Astrocyte of the cerebellum (primary cell): ENCODE measurements at regions not wholly inside any gene's neighbourhood (a gene's known extent, or its start where the extent isn't known, plus 50 kb on each side); places are given as distances from the start of the nearest gene placed in this dataset.

ENCODE experiments used
- DNase-seq: peaks from one replicate; pipeline ENCODE4 v3.0.0-alpha.2; 2011; ENCODE audit warnings: low read depth
- H3K4me3 ChIP-seq: 2 replicates; pipeline ENCODE4 v1.5.1; 2011; ENCODE audit warnings: mild to moderate bottlenecking, low read depth, low read length, moderate library complexity
- in situ Hi-C: cut with HindIII; loops from 2 replicates; pipeline ENCODE4 v1.10.0; 2017; ENCODE audit warnings: low sequenced_read_pairs
- TF ChIP-seq, protein P1 (sequence below): IDR thresholded peaks from 2 replicates; pipeline ENCODE4 v1.5.1; 2012; ENCODE audit warnings: low read length, low read depth, moderate library complexity, mild to moderate bottlenecking; ENCODE audit errors: missing control alignments

DNA sequence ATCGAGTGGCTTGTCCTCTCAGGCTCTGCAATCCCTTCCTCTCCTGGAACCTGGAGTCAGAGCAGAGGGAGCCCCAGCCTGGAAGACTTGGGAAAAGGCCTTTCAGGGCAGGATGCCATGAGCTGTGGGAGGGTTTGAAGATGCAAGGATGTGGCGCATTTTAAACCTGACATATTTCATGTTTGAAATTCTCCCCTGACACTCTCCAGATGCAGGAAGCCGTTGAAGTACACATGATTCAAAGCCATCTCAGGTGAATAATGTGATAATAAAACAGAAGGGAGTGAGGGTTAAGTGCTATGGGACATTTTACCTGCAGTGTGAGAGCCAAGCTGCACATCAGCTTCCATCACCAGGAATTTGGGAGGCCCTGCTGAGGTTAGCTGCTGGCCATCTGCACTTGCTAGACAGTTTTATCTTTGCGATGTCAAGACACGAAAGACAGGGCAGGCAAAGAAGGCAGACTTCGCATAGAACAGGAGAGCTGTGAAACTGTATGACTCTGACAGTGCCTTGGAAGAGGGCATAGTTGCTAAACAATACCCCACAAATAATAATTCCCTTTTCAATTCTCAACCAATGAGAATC lies 159.1 kb upstream of the GDF10 start:
- no peak for DNase-seq
- in situ Hi-C loops = no loop called here
- TF ChIP-seq, protein P1, sequence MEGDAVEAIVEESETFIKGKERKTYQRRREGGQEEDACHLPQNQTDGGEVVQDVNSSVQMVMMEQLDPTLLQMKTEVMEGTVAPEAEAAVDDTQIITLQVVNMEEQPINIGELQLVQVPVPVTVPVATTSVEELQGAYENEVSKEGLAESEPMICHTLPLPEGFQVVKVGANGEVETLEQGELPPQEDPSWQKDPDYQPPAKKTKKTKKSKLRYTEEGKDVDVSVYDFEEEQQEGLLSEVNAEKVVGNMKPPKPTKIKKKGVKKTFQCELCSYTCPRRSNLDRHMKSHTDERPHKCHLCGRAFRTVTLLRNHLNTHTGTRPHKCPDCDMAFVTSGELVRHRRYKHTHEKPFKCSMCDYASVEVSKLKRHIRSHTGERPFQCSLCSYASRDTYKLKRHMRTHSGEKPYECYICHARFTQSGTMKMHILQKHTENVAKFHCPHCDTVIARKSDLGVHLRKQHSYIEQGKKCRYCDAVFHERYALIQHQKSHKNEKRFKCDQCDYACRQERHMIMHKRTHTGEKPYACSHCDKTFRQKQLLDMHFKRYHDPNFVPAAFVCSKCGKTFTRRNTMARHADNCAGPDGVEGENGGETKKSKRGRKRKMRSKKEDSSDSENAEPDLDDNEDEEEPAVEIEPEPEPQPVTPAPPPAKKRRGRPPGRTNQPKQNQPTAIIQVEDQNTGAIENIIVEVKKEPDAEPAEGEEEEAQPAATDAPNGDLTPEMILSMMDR = no peak
- H3K4me3 ChIP-seq = no peak overlapping the region

DNA sequence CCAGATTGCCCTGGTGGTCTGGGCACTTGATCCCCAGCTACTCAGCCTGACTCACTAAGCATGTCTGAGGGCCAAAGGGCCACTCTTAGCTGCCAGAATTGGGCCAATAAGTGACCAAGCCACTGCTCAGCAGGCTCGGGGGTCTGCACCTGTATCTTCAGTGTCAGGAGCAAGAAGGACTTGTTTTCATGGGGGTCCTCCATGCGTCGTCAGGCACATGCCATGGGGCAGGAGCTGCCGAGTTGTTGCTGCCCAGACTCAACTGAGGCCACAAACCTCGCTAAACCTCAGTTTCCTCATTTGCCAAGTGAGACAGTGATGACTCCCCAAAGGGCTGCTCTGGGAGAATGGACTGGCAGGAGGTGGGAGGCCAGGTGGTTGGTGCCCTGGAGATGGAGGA lies 158.6 kb upstream of the GDF10 start:
- in situ Hi-C loops = no loop called here
- no peak for DNase-seq
- TF ChIP-seq, protein P1 = no peak
- no peak overlapping the region for H3K4me3 ChIP-seq

DNA sequence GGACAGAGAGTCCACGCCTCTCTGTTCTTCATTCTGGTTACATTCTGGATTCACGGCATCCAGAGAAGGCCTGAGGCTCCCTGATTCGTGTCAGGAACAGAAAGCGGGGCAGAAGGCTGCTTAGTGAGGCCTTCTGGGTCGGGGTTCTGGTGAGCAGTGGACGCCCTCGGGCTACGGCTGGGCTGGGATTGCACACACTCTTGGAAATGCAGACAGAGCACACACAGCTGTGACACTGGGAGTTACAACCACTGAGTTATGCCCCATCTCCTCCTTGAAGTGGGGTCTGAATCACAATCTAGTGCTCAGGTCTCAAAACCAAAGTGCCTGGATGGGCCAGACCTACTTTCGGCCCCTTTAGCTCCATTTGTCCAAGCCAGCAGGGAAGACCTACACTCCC lies 156.9 kb upstream of the GDF10 start:
- H3K4me3 ChIP-seq = no peak overlapping the region
- in situ Hi-C loops = no loop called here

DNA sequence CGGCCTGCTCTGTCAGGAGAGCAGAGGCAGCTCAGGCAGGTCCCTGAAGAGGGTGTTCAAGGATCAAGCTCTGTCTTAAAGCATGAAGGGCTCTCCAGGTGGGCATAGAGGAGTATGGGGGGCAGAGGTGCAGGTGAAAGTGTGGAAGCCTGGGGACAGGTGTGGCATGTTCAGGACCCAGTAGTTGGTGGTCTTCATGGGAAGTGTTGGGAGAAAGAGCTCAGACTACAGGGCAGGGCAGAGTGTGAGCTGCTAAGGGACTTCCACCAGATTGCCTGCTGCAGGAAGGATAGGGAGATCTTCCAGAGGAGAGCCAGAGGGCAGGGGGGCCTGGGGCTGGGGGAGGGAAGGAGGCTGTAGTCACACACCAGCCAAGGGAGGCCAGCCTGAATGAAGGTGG lies 156.5 kb upstream of the GDF10 start:
- TF ChIP-seq, protein P1 = no peak
- in situ Hi-C loops = no loop called here
- DNase-seq = no peak
- no peak overlapping the region for H3K4me3 ChIP-seq

More for the DNA sequence above, 156.9 kb upstream of the GDF10 start:
- DNase-seq = no peak
- TF ChIP-seq, protein P1 = no peak

DNA sequence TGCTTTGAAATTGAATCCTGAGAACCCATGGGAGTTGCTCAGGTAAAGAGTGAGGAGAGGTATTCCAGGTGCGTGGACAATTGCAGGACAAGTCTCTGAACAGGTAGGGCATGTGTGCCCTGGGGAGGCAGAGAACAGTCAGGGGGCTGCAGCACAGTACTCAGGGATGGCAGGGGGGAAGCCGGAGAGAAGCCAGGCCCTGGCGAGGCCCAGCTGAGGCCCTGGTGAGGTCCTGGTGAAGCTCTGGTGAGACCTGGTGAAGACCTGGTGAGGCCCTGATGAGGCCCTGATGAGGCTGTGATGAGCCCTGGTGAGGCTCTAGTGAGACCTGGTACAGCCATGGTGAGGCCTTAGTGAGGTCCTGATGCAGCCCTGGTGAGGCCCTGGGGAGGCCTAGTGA lies 155.5 kb upstream of the GDF10 start:
- DNase-seq = no peak
- TF ChIP-seq, protein P1 = no peak
- in situ Hi-C loops = no loop called here
- no peak overlapping the region for H3K4me3 ChIP-seq

DNA sequence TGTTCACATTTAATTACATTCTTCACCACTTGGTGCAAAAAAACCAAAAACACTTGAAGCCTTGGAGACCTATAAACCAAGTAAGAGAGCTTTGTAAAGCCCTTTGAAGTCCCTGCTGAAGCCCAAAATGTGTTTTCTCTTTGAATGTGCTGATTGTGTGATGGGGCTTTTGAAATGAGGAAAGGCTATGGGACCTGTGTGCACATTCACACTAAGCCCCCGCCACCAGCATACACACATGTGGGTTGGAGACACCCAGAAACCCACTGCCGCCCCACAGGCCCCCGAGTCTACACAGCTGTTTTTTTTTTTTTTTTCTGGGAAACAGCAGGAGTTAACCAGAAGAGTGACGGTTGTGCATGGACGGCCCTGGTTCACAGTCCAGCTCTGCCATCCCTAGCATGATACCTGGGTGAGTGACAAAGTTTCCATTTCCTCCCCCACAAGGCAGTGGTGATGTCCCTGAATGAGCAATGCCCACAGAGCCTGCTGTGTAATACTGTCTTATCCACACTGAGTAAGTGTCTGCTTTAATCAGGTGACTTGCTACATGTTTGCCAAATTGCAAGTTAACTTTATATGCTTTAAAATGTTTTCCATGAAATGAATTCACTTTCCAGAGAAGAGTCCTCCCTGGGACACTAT lies 154.6 kb upstream of the GDF10 start:
- TF ChIP-seq, protein P1 = no peak
- in situ Hi-C loops = no loop called here
- no peak overlapping the region for H3K4me3 ChIP-seq
- no peak for DNase-seq

DNA sequence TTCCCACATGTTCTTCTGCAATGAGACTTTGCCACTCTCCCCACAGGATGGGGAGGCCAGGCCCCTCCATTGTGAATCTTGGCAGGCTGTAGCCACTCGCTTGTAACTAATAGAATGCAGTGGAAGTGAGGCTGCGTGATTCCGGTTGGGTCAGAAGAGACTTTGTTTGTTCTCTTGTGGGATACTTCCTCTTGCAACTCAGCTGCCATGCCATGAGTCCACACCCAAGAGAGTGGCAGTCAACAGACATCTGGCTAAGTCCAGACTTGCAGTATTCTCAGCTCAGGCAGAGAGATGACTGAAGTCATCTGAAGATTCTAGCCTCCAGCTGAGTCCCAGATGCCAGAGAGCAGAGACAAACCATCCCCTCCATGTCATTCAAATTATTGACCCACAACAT lies 153.4 kb upstream of the GDF10 start:
- TF ChIP-seq, protein P1 = no peak
- DNase-seq = no peak
- in situ Hi-C loops = no loop called here
- H3K4me3 ChIP-seq = no peak overlapping the region
